ENCODE measurements at regions not wholly inside any gene's neighbourhood (a gene's known extent, or its start where the extent isn't known, plus 50 kb on each side); places are given as distances from the start of the nearest gene placed in this dataset.

- DNase-seq (ENCODE audit: low spot score): no peak
These were observed 1242.2 kb upstream of the EYS start for GRCh38 chr6:66949191-66949661.

DNA sequence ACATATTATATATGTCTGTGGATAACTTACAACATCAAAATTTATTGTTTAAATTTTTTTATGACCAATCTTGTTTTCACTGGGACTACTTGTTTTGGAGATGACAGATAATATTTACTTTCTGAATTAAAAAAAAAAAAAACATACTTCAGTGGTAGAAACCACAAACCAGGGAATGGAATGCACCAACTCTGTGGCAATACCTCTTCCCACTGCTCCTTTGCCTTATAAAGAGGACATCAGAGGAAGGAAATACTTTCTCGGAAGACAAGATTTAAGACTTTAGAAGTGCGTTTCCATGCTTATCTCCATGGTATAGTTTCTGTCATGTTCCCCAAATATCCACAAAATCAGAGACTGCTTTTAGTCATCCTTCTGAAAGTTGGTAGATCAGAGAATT lies 1241.1 kb upstream of the EYS start:
- DNase-seq (ENCODE audit: low spot score): peak; percentile 74

DNA sequence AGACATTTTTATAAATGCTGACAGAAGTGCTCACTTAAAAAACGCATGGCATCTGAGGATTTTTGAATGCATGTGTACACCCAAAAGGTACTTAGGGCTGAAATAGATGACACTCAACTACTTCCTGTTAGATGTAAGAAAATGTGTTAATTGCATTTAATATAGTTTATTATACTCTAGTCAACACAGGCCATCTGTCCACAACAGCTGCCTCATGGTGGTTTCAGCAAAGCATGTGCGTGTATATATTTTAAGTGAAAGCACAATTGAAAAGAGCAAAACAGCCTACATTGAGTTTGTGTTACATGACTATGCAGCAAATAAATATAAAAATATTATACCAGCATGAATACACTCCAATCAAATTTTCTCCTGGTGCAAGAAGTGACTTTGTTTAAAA lies 1233.0 kb upstream of the EYS start:
- no peak for DNase-seq (ENCODE audit: low spot score)

GRCh38 chr6:66937180-66937579 lies 1230.2 kb upstream of the EYS start:
- no peak for DNase-seq (ENCODE audit: low spot score)

GRCh38 chr6:66935612-66936011 lies 1228.6 kb upstream of the EYS start:
- no peak for DNase-seq (ENCODE audit: low spot score)

GRCh38 chr6:66931787-66932186 lies 1224.8 kb upstream of the EYS start:
- DNase-seq (ENCODE audit: low spot score): no peak

DNA sequence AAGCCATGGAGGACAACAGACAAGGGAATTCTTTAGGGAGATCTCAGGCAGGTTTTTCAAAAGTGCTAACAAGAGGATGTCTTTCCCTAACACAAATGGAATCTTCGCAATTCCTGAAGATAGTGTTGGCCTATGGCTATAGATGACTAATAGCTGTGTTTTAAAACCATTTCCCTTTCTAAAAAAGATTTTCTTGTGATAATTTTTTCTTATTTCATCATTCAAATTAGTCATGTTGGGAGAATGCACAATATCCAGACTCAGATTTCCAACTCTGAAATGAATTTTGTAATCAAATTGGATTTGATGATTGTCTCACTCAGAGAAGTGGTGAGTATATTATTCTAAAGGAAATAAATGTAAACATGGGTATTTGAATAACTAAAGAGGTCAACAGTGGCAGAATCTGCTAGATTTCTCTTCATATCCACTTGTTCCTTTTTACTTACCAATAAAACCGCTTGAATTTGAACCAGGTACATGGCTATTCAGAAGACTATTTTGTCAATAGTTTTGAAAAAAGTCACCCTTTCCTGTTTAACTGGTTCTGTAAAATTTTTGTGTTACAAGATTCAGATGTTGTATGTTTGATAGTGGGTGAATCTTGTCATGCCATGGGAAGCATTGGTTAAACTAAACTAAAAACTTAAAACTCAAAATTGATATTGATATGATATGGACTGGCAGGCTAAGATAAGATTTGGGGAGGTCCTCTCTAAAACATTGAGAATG lies 1223.7 kb upstream of the EYS start:
- no peak for DNase-seq (ENCODE audit: low spot score)

DNA sequence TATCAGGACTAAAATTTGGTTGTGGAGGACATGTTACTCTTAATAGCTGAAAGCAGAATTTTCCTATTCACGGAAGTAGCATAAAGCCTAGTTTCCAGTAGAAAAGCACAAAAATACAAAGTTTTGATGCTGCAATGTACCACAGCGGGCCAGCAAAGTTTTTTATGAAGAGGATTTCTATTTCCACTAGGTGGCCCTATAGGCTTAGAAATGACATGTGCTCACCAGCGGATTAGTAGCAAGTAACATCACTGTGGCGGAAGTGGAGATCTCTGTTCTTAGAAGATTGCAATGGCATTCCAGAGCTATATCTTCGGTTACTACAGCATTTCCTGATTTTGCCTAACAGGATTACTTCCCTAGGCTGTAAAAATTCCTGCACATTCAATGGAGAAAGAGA lies 1219.0 kb upstream of the EYS start:
- DNase-seq (ENCODE audit: low spot score): peak; percentile 82

DNA sequence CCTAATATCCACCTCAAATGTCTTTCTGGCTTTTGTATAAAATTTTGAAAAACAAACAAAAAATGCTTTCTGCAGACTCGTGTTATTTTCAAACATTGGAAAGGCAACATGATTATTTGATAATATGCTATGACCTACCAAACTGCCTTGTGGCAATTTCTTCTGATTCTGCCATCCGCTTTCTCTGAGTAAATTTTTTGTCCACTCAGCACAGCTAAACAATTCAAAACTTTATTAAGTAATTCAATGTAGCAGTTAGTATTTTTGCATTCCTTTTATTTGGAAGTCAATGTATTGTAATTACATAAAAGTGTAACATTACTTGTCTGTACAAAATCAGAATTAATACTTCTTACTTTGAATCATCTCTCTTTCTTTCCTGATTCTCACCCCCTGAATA lies 1206.6 kb upstream of the EYS start:
- no peak for DNase-seq (ENCODE audit: low spot score)

DNA sequence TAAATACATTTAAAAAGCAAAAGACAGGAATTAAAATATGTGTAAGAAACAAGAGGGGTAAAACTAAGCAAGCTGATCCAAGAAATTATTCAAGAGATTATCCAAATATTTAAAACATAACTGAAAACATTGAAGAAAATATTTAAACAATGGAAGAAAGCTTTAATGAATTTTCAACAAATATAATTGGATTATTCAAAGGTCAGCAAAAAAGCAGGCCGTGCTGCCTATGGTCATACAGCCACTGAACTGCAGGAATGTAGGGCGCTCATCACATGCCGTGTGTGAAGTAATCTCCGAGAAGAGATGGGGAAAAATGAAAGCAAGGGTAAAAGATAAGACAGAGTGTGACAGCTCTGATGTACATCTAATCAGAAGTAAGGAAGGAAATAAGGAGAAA lies 1195.4 kb upstream of the EYS start:
- no peak for DNase-seq (ENCODE audit: low spot score)

- no peak for DNase-seq (ENCODE audit: low spot score)
These were observed 1193.4 kb upstream of the EYS start for GRCh38 chr6:66900133-66901083.

- DNase-seq (ENCODE audit: low spot score): peak; percentile 92
These were observed 1190.5 kb upstream of the EYS start for GRCh38 chr6:66897576-66897975.

DNA sequence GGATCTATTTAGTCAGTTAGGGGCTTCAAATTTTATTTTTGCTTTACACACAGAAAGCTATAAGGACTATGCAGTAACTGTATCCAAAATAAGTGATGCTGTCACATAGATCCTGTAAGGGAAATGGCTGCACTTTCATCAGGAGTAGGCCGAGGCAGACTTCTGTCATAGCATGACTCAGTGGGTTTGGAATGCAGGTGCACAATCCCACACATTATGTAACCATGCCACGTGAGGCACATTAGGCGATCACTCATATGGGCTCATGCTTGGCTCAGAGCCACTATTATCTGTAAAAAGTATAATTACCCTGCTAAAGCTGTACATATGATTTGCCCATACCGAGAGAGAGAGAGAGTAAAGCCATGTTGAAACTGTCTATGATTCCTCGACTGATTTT lies 1189.4 kb upstream of the EYS start:
- peak; percentile 48 for DNase-seq (ENCODE audit: low spot score)

DNA sequence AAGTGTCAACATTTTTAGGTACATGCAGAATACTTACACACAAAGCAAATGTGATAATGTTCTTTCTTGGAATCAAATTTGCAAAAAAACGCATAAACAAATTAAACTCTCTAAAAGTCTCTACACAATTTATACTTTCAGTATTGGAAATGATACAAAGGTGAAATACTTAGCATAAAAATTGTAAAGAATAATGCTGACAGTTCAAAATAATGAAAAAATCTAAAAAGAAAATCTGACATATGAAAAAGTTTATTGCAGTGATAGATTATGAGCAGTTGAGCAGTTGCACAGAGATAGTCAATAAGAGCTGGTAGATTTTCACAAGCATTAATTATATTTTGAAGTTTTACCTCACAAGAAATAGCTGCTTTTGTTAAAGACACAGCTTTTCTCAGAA lies 1176.4 kb upstream of the EYS start:
- no peak for DNase-seq (ENCODE audit: low spot score)

GRCh38 chr6:66866801-66867200 lies 1159.8 kb upstream of the EYS start:
- DNase-seq (ENCODE audit: low spot score): no peak

DNA sequence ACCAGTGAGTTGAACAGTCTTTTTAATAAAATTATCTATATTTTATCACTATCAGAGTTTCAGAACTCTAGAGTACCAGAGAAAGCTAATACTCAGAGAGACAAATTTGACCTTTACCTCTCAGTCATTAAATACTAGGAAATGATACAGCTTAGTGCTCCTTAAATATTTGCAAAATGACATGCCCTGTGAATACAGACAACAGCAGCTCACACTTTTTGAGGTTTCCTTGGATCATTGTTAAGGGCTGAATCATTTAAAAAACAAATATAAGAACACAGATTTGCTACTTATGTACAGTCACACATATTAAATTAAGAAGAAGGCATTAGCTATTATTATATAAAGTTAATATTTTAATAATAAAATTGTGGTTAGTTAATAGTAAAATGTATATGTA lies 1158.7 kb upstream of the EYS start:
- no peak for DNase-seq (ENCODE audit: low spot score)

GRCh38 chr6:66861007-66861541 lies 1154.0 kb upstream of the EYS start:
- no peak for DNase-seq (ENCODE audit: low spot score)

DNA sequence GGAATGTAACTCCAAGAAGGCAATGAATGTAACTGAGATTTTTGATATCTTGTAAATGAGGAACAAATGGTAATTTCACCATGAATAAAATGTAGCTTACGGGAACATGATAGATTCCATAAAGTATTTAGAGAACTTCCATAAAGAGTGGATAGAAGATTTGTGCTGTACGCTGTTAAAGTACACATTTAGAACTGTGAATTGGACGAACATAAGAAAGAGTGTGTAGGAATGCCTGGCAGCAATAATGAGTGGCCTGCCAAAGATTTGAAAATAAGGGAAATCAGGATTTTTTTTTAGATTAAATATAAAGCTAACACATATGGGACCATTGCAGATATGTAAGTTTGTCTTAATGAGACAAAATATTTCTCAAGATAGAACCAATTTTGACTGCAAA lies 1153.3 kb upstream of the EYS start:
- no peak for DNase-seq (ENCODE audit: low spot score)

- DNase-seq (ENCODE audit: low spot score): no peak
These were observed 1151.2 kb upstream of the EYS start for GRCh38 chr6:66858196-66858595.

GRCh38 chr6:66854014-66854413 lies 1147.0 kb upstream of the EYS start:
- no peak for DNase-seq (ENCODE audit: low spot score)

GRCh38 chr6:66851930-66852329 lies 1144.9 kb upstream of the EYS start:
- DNase-seq (ENCODE audit: low spot score): no peak

GRCh38 chr6:66849843-66850242 lies 1142.8 kb upstream of the EYS start:
- no peak for DNase-seq (ENCODE audit: low spot score)

All from H4 (cell line).